H9 (cell line): ENCODE measurements at regions not wholly inside any gene's neighbourhood (a gene's known extent, or its start where the extent isn't known, plus 50 kb on each side); places are given as distances from the start of the nearest gene placed in this dataset.

Experiments used
- DNase-seq: peaks from one replicate; pipeline ENCODE4 v3.0.0-alpha.2; 2017
- H2AFZ ChIP-seq: one replicate; pipeline ENCODE4 v1.6.1; 2013; ENCODE audit warnings: mild to moderate bottlenecking, low read length, control low read depth, moderate library complexity
- H2AK5ac ChIP-seq: 2 replicates; pipeline ENCODE4 v1.6.1; 2013; ENCODE audit warnings: low read length, control low read depth, mixed read lengths; ENCODE audit not compliant: insufficient read length
- H2BK120ac ChIP-seq: one replicate; pipeline ENCODE4 v1.6.1; 2013; ENCODE audit warnings: low read depth, mild to moderate bottlenecking, low read length, control low read depth, inconsistent platforms; ENCODE audit not compliant: poor library complexity, severe bottlenecking
- H2BK12ac ChIP-seq: 2 replicates; pipeline ENCODE4 v1.6.1; 2013; ENCODE audit warnings: low read length, control low read depth, mixed read lengths, low read depth; ENCODE audit not compliant: insufficient read length
- H2BK15ac ChIP-seq: 2 replicates; pipeline ENCODE4 v1.6.1; 2013; ENCODE audit warnings: low read depth, low read length, control low read depth
- H2BK20ac ChIP-seq: one replicate; pipeline ENCODE4 v1.6.1; 2013; ENCODE audit warnings: low read depth, mild to moderate bottlenecking, low read length, control low read depth, inconsistent platforms; ENCODE audit not compliant: poor library complexity, severe bottlenecking
- H2BK5ac ChIP-seq: 2 replicates; pipeline ENCODE4 v1.6.1; 2013; ENCODE audit warnings: low read length, control low read depth, mixed read lengths; ENCODE audit not compliant: insufficient read length
- H3K14ac ChIP-seq: 2 replicates; pipeline ENCODE4 v1.6.1; 2013; ENCODE audit warnings: low read length, control low read depth; ENCODE audit not compliant: insufficient read depth
- H3K18ac ChIP-seq: 2 replicates; pipeline ENCODE4 v1.6.1; 2013; ENCODE audit warnings: low read depth, mild to moderate bottlenecking, mixed read lengths, low read length, control low read depth; ENCODE audit not compliant: insufficient read length
- H3K23ac ChIP-seq: 2 replicates; pipeline ENCODE4 v1.6.1; 2013; ENCODE audit warnings: low read length, control low read depth, mixed read lengths, low read depth; ENCODE audit not compliant: insufficient read length
- H3K23me2 ChIP-seq: 2 replicates; pipeline ENCODE4 v1.6.1; 2013; ENCODE audit warnings: low read depth, mild to moderate bottlenecking, mixed read lengths, low read length, control low read depth; ENCODE audit not compliant: insufficient read length, poor library complexity, severe bottlenecking
- H3K27ac ChIP-seq: 2 replicates; pipeline ENCODE4 v1.5.1; 2013; ENCODE audit warnings: low read length, control low read depth, mixed read lengths, low read depth; ENCODE audit not compliant: insufficient read length
- H3K27me3 ChIP-seq: 2 replicates; pipeline ENCODE4 v1.6.1; 2013; ENCODE audit warnings: low read length, control low read depth, inconsistent platforms; ENCODE audit not compliant: insufficient read depth
- H3K4ac ChIP-seq: 2 replicates; pipeline ENCODE4 v1.6.1; 2013; ENCODE audit warnings: low read depth, mild to moderate bottlenecking, control low read depth, inconsistent platforms, low read length, moderate library complexity
- H3K4me1 ChIP-seq: 2 replicates; pipeline ENCODE4 v1.6.1; 2013; ENCODE audit warnings: low read length, control low read depth, inconsistent platforms; ENCODE audit not compliant: insufficient read depth
- H3K4me2 ChIP-seq: 2 replicates; pipeline ENCODE4 v1.6.1; 2013; ENCODE audit warnings: low read length, control low read depth, mixed read lengths; ENCODE audit not compliant: insufficient read length, insufficient read depth
- H3K56ac ChIP-seq: 2 replicates; pipeline ENCODE4 v1.6.1; 2013; ENCODE audit warnings: low read depth, mild to moderate bottlenecking, mixed read lengths, low read length, control low read depth; ENCODE audit not compliant: insufficient read length
- H3K79me1 ChIP-seq: 2 replicates; pipeline ENCODE4 v1.6.1; 2013; ENCODE audit warnings: low read depth, mild to moderate bottlenecking, moderate library complexity, low read length, control low read depth, inconsistent platforms; ENCODE audit not compliant: insufficient read depth, poor library complexity, severe bottlenecking
- H3K79me2 ChIP-seq: 2 replicates; pipeline ENCODE4 v1.6.1; 2013; ENCODE audit warnings: low read length, control low read depth, inconsistent platforms; ENCODE audit not compliant: insufficient read depth
- H3K9ac ChIP-seq: 2 replicates; pipeline ENCODE4 v1.6.1; 2013; ENCODE audit warnings: low read length, control low read depth, mixed read lengths; ENCODE audit not compliant: insufficient read length; ENCODE audit errors: extremely low read depth
- H3K9me3 ChIP-seq: one replicate; pipeline ENCODE4 v1.6.1; 2013; ENCODE audit warnings: low read depth, low read length, inconsistent platforms; ENCODE audit not compliant: control insufficient read depth
- H3T11ph ChIP-seq: one replicate; pipeline ENCODE4 v1.6.1; 2013; ENCODE audit warnings: mild to moderate bottlenecking, low read length, control low read depth, inconsistent platforms
- H4K20me1 ChIP-seq: one replicate; pipeline ENCODE4 v1.6.1; 2013; ENCODE audit not compliant: control insufficient read depth, insufficient read length, insufficient read depth
- H4K5ac ChIP-seq: 2 replicates; pipeline ENCODE4 v1.6.1; 2013; ENCODE audit warnings: low read depth, mild to moderate bottlenecking, mixed read lengths, low read length, control low read depth; ENCODE audit not compliant: insufficient read length
- H4K8ac ChIP-seq: replicated peaks from 2 replicates; pipeline ENCODE4 v1.6.1; 2013; ENCODE audit warnings: low read length, control low read depth, mixed read lengths, low read depth; ENCODE audit not compliant: insufficient read length
- H4K91ac ChIP-seq: 2 replicates; pipeline ENCODE4 v1.6.1; 2013; ENCODE audit warnings: low read depth, mild to moderate bottlenecking, moderate library complexity, mixed read lengths, low read length, control low read depth; ENCODE audit not compliant: insufficient read length
- H3K27ac Mint-ChIP-seq, 3 experiments: 2 replicates in 2 of 3; 3 replicates in 1 of 3; pipeline ENCODE4 v1.8.0; 2020 to 2021; ENCODE audit warnings: mixed read lengths in 3 of 3, mild to moderate bottlenecking in 1 of 3, moderate library complexity in 1 of 3
- H3K27me3 Mint-ChIP-seq: 2 replicates; pipeline ENCODE4 v1.8.0; 2021; ENCODE audit warnings: low read depth, mild to moderate bottlenecking, moderate library complexity, mixed read lengths
- H3K36me3 Mint-ChIP-seq, 3 experiments: 2 replicates in 2 of 3; 3 replicates in 1 of 3; pipeline ENCODE4 v1.8.0; 2020 to 2021; ENCODE audit warnings: low read depth in 3 of 3, mixed read lengths in 3 of 3; ENCODE audit not compliant: insufficient read depth in 1 of 3
- H3K4me1 Mint-ChIP-seq, 2 experiments: 2 replicates each; pipeline ENCODE4 v1.8.0; 2020; ENCODE audit warnings: mixed read lengths in 2 of 2
- H3K4me3 Mint-ChIP-seq, 2 experiments: 2 replicates in 1 of 2; 3 replicates in 1 of 2; pipeline ENCODE4 v1.8.0; 2020 to 2021; ENCODE audit warnings: mild to moderate bottlenecking in 2 of 2, mixed read lengths in 2 of 2, moderate library complexity in 1 of 2
- H3K9me3 Mint-ChIP-seq, 2 experiments: 2 replicates in 1 of 2; 3 replicates in 1 of 2; pipeline ENCODE4 v1.8.0; 2020; ENCODE audit warnings: mild to moderate bottlenecking in 2 of 2, mixed read lengths in 2 of 2, moderate library complexity in 1 of 2
- CTCF ChIP-seq: fragments of 200-600 bp; sonication (generic); conservative IDR thresholded peaks from 3 replicates; pipeline ENCODE4 v1.8.0; 2021; ENCODE audit warnings: antibody characterized with exemption, mild to moderate bottlenecking
- WGBS: extraction: QIAGEN DNeasy Blood & Tissue Kit; methylation state at CpG from one replicate; pipeline ENCODE4 v1.1.7; 2013; ENCODE audit warnings: missing lambda C conversion rate, low lambda C conversion rate, mixed read lengths; ENCODE audit not compliant: insufficient read length; ENCODE audit errors: extremely low coverage; 5-methylcytosine and 5-hydroxymethylcytosine counted together

- Mint-ChIP-seq H3K9me3 (no peaks in the 10 kb centered on the region), H3K4me1 (peaks cover 41 to 67% of the 10 kb centered on the region in 2 experiments), H3K36me3 (peaks cover 6 to 13% (median 10%) of the 10 kb centered on the region in 3 experiments; a peak in 6 of 7 replicates), H3K27ac (no peak overlapping the region), H3K27me3 (no peaks in the 10 kb centered on the region; the same call in 1 of the 2 replicates), H3K4me3 (no peak overlapping the region)
- Histone ChIP-seq H4K8ac (no peak overlapping the region), H3K9me3 (no peaks in the 10 kb centered on the region), H3K4me2 (no peak overlapping the region), H3K4me1 (peaks cover 5% of the 10 kb centered on the region; the same call in 1 of the 2 replicates), H4K20me1 (peaks cover 3% of the 10 kb centered on the region), H3K9ac (no peak overlapping the region), H3T11ph (no peak overlapping the region), H4K91ac (no peak overlapping the region), H3K79me2 (peaks cover 1% of the 10 kb centered on the region; the same call in 1 of the 2 replicates), H2AK5ac (no peak overlapping the region), H3K23ac (no peak overlapping the region), H3K14ac (no peak overlapping the region), H2BK12ac (no peak overlapping the region), H2BK20ac (no peak overlapping the region), H3K18ac (no peak overlapping the region), H3K27me3 (no peaks in the 10 kb centered on the region), H3K4ac (no peak overlapping the region), H2AFZ (no peak overlapping the region), H2BK120ac (no peak overlapping the region), H4K5ac (no peak overlapping the region), H2BK15ac (no peak overlapping the region), H3K27ac (no peak overlapping the region), H3K79me1 (peaks cover 4% of the 10 kb centered on the region), H2BK5ac (no peak overlapping the region), H3K56ac (no peak overlapping the region), H3K23me2 (no peaks in the 10 kb centered on the region)
- no peak for TF ChIP-seq CTCF
- no CpG with 5 or more reads among the region's 10 CpGs for WGBS
- no peak for DNase-seq
Measured at GRCh38 chr2:120888851-120889250, 153.2 kb downstream of the GLI2 start.
